MCF 10A (cell line): ENCODE measurements at regions not wholly inside any gene's neighbourhood (a gene's known extent, or its start where the extent isn't known, plus 50 kb on each side); places are given as distances from the start of the nearest gene placed in this dataset.

ENCODE experiments used
- BruUV-seq: library from RNA; stranded (reverse); fragments of 400-500 nt; replicated peaks from 2 replicates; lab custom pipeline; 2021; lab: Mats Ljungman, UMichigan
- CTCF ChIA-PET: fragments of 300-600 bp; sonication (Branson Sonifier 250); formaldehyde crosslinking; extraction: SDS; loops from one replicate; lab custom pipeline; 2021; ENCODE audit warnings: antibody characterized with exemption, inconsistent platforms; lab: Yijun Ruan, JAX
- POLR2A ChIA-PET: fragments of 300-600, 350-650 bp; sonication (Branson Sonifier 250); formaldehyde crosslinking; extraction: SDS; loops from one replicate; lab custom pipeline; 2020; ENCODE audit warnings: antibody characterized with exemption, inconsistent platforms; lab: Yijun Ruan, JAX
- DNase-seq: peaks from one replicate; pipeline ENCODE4 v3.0.0-alpha.2; 2018; ENCODE audit not compliant: unreplicated experiment
- H3K27ac Mint-ChIP-seq: one replicate; pipeline ENCODE4 v1.8.0; 2022; ENCODE audit warnings: mild to moderate bottlenecking, low read depth, mixed read lengths; ENCODE audit not compliant: unreplicated experiment
- H3K27me3 Mint-ChIP-seq: one replicate; pipeline ENCODE4 v1.8.0; 2022; ENCODE audit warnings: mixed read lengths; ENCODE audit not compliant: insufficient read depth, unreplicated experiment
- H3K36me3 Mint-ChIP-seq: one replicate; pipeline ENCODE4 v1.8.0; 2022; ENCODE audit warnings: mild to moderate bottlenecking, moderate library complexity, mixed read lengths; ENCODE audit not compliant: insufficient read depth, unreplicated experiment
- H3K4me1 Mint-ChIP-seq: one replicate; pipeline ENCODE4 v1.8.0; 2022; ENCODE audit warnings: mixed read lengths; ENCODE audit not compliant: insufficient read depth, unreplicated experiment
- H3K4me3 Mint-ChIP-seq: one replicate; pipeline ENCODE4 v1.8.0; 2022; ENCODE audit warnings: mild to moderate bottlenecking, moderate library complexity, mixed read lengths; ENCODE audit not compliant: unreplicated experiment
- H3K9me3 Mint-ChIP-seq: one replicate; pipeline ENCODE4 v1.8.0; 2022; ENCODE audit warnings: mixed read lengths; ENCODE audit not compliant: unreplicated experiment
- intact Hi-C: fragments of 100-400 bp; cut with micrococcal nuclease; formaldehyde crosslinking; loops from 2 replicates; pipeline ENCODE4 v1.14.1; 2022
- TF ChIP-seq, protein P1 (sequence below): fragments of 200-600 bp; IDR thresholded peaks from one replicate; pipeline ENCODE4 v1.8.0; 2022; ENCODE audit warnings: antibody characterized with exemption, mild to moderate bottlenecking; ENCODE audit not compliant: unreplicated experiment

DNA sequence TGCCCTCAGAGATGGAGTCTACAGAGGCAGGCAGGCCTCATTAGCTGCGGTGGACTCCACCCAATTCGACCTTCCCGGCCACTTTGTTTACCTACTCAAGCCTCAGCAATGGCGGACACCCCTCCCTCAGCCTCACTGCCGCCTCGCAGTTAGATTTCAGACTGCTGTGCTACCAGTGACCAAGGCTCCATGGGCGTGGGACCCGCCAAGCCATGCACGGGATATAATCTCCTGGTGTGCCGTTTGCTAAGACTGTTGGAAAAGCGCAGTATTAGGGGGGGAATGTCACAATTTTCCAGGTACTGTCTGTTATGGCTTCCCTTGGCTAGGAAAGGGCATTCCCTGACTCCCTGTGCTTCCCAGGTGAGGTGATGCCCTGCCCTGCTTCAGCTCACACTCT lies 252.3 kb downstream of the ARL4A start:
- BruUV-seq: no TSS peak
- Mint-ChIP-seq H3K4me1 (peaks cover 10% of the 10 kb centered on the region), H3K27me3 (no peaks in the 10 kb centered on the region), H3K36me3 (no peaks in the 10 kb centered on the region), H3K9me3 (peaks cover 20% of the 10 kb centered on the region), H3K4me3 (no peak overlapping the region), H3K27ac (no peak overlapping the region)
- intact Hi-C loops: no loop called here
- POLR2A ChIA-PET: interaction anchor here (1.0 kb wide), 1 partner anchor 14 kb away, joined by 3 read pairs; no protein-coding TSS in a partner anchor
- CTCF ChIA-PET: no interaction called here
- DNase-seq: no peak
- TF ChIP-seq, protein P1, sequence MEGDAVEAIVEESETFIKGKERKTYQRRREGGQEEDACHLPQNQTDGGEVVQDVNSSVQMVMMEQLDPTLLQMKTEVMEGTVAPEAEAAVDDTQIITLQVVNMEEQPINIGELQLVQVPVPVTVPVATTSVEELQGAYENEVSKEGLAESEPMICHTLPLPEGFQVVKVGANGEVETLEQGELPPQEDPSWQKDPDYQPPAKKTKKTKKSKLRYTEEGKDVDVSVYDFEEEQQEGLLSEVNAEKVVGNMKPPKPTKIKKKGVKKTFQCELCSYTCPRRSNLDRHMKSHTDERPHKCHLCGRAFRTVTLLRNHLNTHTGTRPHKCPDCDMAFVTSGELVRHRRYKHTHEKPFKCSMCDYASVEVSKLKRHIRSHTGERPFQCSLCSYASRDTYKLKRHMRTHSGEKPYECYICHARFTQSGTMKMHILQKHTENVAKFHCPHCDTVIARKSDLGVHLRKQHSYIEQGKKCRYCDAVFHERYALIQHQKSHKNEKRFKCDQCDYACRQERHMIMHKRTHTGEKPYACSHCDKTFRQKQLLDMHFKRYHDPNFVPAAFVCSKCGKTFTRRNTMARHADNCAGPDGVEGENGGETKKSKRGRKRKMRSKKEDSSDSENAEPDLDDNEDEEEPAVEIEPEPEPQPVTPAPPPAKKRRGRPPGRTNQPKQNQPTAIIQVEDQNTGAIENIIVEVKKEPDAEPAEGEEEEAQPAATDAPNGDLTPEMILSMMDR: no peak

DNA sequence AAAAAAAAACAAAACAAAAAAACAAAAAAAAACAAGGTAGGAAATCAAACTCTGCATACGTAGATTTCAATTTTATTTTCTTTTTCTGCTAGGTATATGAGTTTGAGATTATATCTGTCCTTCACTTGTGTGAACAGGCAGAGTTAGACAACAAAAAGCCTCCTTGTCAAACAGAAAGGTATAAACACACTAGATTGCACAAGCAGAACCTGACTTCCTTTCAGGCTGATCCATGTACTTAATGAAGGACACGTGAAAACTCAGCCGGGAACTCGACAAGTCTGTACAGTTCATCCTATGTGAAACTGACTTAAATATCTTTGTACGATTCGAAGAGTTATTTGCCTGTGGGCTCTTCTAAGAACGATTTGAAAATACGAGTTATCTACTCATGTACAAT lies 254.1 kb downstream of the ARL4A start:
- TF ChIP-seq, protein P1: no peak
- no peaks in the 10 kb centered on the region for H3K36me3 Mint-ChIP-seq
- peak overlapping the region; percentile 74 for H3K27ac Mint-ChIP-seq
- CTCF ChIA-PET: no interaction called here
- no peaks in the 10 kb centered on the region for H3K27me3 Mint-ChIP-seq
- DNase-seq: peak; percentile 62
- BruUV-seq: no TSS peak
- intact Hi-C loops: no loop called here
- H3K4me3 Mint-ChIP-seq: peak overlapping the region; percentile 43
- H3K9me3 Mint-ChIP-seq: peaks cover 20% of the 10 kb centered on the region
- H3K4me1 Mint-ChIP-seq: peaks cover 14% of the 10 kb centered on the region
- POLR2A ChIA-PET: interaction anchor here (1.0 kb wide), 1 partner anchor 140 kb away, joined by 4 read pairs; no protein-coding TSS in a partner anchor

DNA sequence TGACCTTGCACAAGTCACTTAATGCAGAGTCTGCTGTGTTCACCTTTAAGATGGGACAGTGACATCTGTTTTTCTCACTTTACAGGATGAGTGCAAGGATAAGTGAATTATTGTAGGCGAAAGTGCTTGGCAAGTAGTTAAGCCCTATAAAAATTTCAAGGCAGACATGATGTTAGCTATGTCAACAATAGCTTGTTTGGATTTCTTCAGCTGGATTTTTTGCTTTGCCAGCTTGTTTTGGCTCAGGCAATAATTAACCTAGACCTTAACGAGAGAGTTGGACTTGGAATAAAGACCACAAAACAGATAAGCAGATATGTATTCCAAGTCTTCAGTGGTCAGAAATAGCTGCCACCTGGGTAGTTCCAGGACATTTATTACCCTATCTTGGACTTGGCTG lies 255.2 kb downstream of the ARL4A start:
- intact Hi-C loops: no loop called here
- TF ChIP-seq, protein P1: no peak
- Mint-ChIP-seq H3K9me3 (peaks cover 14% of the 10 kb centered on the region), H3K27me3 (no peaks in the 10 kb centered on the region), H3K4me3 (no peak overlapping the region), H3K27ac (peak overlapping the region; percentile 74), H3K4me1 (peaks cover 14% of the 10 kb centered on the region), H3K36me3 (no peaks in the 10 kb centered on the region)
- POLR2A ChIA-PET: interaction anchor here (0.7 to 1.2 kb wide), 4 partner anchors 9 to 254 kb away, joined by 3 to 6 read pairs (median 4); no protein-coding TSS in a partner anchor
- CTCF ChIA-PET: no interaction called here
- no peak for DNase-seq
- BruUV-seq: no TSS peak

DNA sequence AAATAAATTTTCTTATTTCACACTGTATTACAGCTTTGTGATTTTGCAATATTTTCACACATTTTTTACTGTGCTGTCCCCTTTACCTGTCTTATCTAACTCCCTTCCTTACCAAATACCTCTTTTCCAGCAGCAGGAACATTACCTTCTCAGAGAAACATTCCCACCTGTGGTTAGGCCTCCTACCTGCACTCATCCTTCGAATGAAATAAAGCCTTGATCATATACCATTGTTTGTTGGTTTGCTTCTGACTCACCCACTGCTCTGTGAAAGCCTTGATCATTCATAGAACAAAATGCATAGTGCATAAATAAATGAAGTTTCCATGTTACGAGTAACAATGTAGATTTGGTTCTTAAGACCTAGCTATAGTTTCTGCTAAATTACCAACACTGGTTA lies 256.3 kb downstream of the ARL4A start:
- peaks cover 10% of the 10 kb centered on the region for H3K9me3 Mint-ChIP-seq
- no peak overlapping the region for H3K4me3 Mint-ChIP-seq
- TF ChIP-seq, protein P1: no peak
- H3K27ac Mint-ChIP-seq: no peak overlapping the region
- H3K4me1 Mint-ChIP-seq: peaks cover 14% of the 10 kb centered on the region
- no peaks in the 10 kb centered on the region for H3K36me3 Mint-ChIP-seq
- ChIA-PET CTCF (interaction anchor here (0.6 kb wide), 2 partner anchors 169 to 214 kb away, joined by 3 read pairs; no protein-coding TSS in a partner anchor), POLR2A (interaction anchor here (0.7 to 1.2 kb wide), 6 partner anchors 9 to 1780 kb away, joined by 3 to 4 read pairs (median 3); no protein-coding TSS in a partner anchor)
- DNase-seq: no peak
- BruUV-seq: no TSS peak
- H3K27me3 Mint-ChIP-seq: no peaks in the 10 kb centered on the region
- intact Hi-C loops: no loop called here
